Stomach (tissue), 8 donors: ENCODE measurements at regions not wholly inside any gene's neighbourhood (a gene's known extent, or its start where the extent isn't known, plus 50 kb on each side); places are given as distances from the start of the nearest gene placed in this dataset.

Source experiments
- DNase-seq, 2 donors: peaks; one replicate each; pipeline versions ENCODE4 v3.0.0 to v3.0.0-alpha.2; 2013 to 2019
- H3K27ac ChIP-seq, 5 donors: fragments of 200-600 bp in 4 of 5; sonication (generic) in 4 of 5; one replicate each; pipeline ENCODE4 v1.5.1; 2013 to 2019; ENCODE audit warnings: mild to moderate bottlenecking in 1 of 5, moderate library complexity in 1 of 5
- H3K27me3 ChIP-seq, 3 donors: fragments of 200-600 bp; sonication (generic); one replicate each; pipeline ENCODE4 v1.5.1; 2017 to 2019; ENCODE audit warnings: mixed run types in 1 of 3
- H3K36me3 ChIP-seq, 4 donors: fragments of 200-600 bp; sonication (generic); 1 replicate in 3 of 4; 2 replicates in 1 of 4; pipeline ENCODE4 v1.5.1; 2016 to 2019
- H3K4me1 ChIP-seq, 4 donors: fragments of 200-600 bp; sonication (generic); one replicate each; pipeline ENCODE4 v1.5.1; 2016 to 2019
- H3K4me3 ChIP-seq, 4 donors: fragments of 200-600 bp; sonication (generic) in 3 of 4; one replicate each; pipeline ENCODE4 v1.5.1; 2016 to 2019; ENCODE audit warnings: mild to moderate bottlenecking in 1 of 4
- H3K9me3 ChIP-seq, 4 donors: fragments of 200-600 bp; sonication (generic); one replicate each; pipeline ENCODE4 v1.5.1; 2016 to 2019
- EP300 ChIP-seq: sonication (generic); formaldehyde crosslinking; IDR thresholded peaks from one replicate; pipeline ENCODE4 v1.6.1; 2017; ENCODE audit warnings: antibody characterized with exemption
- POLR2A ChIP-seq, 4 donors: fragments of 450-650 bp; IDR thresholded peaks; one replicate each; pipeline ENCODE4 v1.6.1; 2016; ENCODE audit warnings: antibody characterized with exemption in 4 of 4, control low read depth in 2 of 4, mild to moderate bottlenecking in 1 of 4, moderate library complexity in 1 of 4
- POLR2AphosphoS5 ChIP-seq, 3 donors: sonication (generic); formaldehyde crosslinking; IDR thresholded peaks; one replicate each; pipeline ENCODE4 v1.6.1; 2016; ENCODE audit warnings: antibody characterized with exemption in 3 of 3
- whole genome bisulfite sequencing, 5 donors: extraction: QIAGEN DNeasy Blood & Tissue Kit in 3 of 5; methylation state at CpG; one replicate each; pipeline versions ENCODE4 v1.1.5 to v1.1.7; 2013 to 2018; 5-methylcytosine and 5-hydroxymethylcytosine counted together
- intact Hi-C: fragments of 100-400 bp; cut with DNase I; formaldehyde crosslinking; loops from one replicate; pipeline ENCODE4 v1.15.1; 2023; ENCODE audit warnings: low total_unique reads
- TF ChIP-seq, protein P1 (sequence below), 7 experiments: fragments of 450-650 bp in 4 of 7; fragments of 200-600 bp in 3 of 7; sonication (generic) in 3 of 7; IDR thresholded peaks; one replicate each; pipeline ENCODE4 v1.5.1; 2016 to 2019; ENCODE audit warnings: antibody characterized with exemption in 7 of 7, control low read depth in 2 of 7, mild to moderate bottlenecking in 1 of 7
- donor health status: healthy with polysubstance abuse.
- donor health status: Bipolar disorder and iron deficiency.
- donor health status: healthy.

DNA sequence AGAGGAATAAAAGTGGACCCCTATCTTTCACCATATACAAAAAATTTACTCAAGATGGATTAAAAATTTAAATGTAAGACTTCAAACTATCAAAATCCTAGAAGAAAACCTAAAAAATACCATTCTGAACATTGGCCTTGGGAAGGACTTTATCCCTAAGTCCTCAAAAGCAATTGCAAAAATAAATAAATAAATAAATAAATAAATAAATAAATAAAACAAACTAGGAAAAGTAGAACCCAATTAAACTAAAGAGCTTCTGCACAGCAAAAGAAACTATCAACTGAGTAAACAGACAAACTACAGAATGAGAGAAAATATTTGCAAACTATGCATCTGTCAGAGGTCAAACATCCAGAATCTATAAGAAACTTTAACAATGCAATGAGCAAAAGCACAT lies 874.9 kb upstream of the PCDH20 start:
- no peaks in the 10 kb centered on the region for H3K27me3 ChIP-seq
- H3K4me3 ChIP-seq = no peak overlapping the region
- intact Hi-C loops = no loop called here
- no peak overlapping the region for H3K27ac ChIP-seq
- no peak for DNase-seq
- TF ChIP-seq POLR2AphosphoS5 (IDR thresholded peaks at IDR 0.05) (no peak), POLR2A (IDR thresholded peaks at IDR 0.05) (no peak), EP300 (no peak)
- TF ChIP-seq, protein P1, sequence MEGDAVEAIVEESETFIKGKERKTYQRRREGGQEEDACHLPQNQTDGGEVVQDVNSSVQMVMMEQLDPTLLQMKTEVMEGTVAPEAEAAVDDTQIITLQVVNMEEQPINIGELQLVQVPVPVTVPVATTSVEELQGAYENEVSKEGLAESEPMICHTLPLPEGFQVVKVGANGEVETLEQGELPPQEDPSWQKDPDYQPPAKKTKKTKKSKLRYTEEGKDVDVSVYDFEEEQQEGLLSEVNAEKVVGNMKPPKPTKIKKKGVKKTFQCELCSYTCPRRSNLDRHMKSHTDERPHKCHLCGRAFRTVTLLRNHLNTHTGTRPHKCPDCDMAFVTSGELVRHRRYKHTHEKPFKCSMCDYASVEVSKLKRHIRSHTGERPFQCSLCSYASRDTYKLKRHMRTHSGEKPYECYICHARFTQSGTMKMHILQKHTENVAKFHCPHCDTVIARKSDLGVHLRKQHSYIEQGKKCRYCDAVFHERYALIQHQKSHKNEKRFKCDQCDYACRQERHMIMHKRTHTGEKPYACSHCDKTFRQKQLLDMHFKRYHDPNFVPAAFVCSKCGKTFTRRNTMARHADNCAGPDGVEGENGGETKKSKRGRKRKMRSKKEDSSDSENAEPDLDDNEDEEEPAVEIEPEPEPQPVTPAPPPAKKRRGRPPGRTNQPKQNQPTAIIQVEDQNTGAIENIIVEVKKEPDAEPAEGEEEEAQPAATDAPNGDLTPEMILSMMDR (IDR thresholded peaks at IDR 0.05) = no peak
- H3K36me3 ChIP-seq = no peaks in the 10 kb centered on the region
- no peaks in the 10 kb centered on the region for H3K9me3 ChIP-seq
- H3K4me1 ChIP-seq = no peaks in the 10 kb centered on the region

DNA sequence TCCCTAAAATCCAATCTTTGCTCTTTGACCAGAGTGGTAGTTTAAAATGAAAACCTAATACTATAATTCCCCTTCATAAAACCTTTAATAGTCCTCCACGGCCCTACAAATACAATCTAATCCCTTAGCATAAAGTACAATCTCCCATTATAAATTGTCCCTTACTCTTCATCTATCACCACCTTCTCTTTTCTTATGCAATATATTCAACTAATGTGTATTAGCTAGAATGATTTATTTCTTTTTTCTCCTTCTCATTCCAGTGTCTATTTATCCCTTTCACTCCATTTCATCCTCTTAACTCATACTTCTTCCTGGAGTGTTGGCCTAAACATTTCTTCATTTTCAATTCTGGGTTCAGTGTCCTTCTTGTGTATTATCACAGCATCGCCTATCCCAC lies 872.1 kb upstream of the PCDH20 start:
- Histone ChIP-seq H3K27me3 (no peaks in the 10 kb centered on the region), H3K4me1 (no peaks in the 10 kb centered on the region), H3K36me3 (no peaks in the 10 kb centered on the region), H3K27ac (no peak overlapping the region), H3K9me3 (no peaks in the 10 kb centered on the region), H3K4me3 (no peak overlapping the region)
- WGBS, 5 donors = 66 to 80% (median 73%) methylated on average over 2 of the region's 2 CpGs
- intact Hi-C loops = no loop called here
- no peak for DNase-seq
- TF ChIP-seq POLR2A (IDR thresholded peaks at IDR 0.05) = no peak
- TF ChIP-seq POLR2AphosphoS5 (IDR thresholded peaks at IDR 0.05) = no peak
- TF ChIP-seq, protein P1 (IDR thresholded peaks at IDR 0.05) = no peak
- TF ChIP-seq EP300 = no peak

DNA sequence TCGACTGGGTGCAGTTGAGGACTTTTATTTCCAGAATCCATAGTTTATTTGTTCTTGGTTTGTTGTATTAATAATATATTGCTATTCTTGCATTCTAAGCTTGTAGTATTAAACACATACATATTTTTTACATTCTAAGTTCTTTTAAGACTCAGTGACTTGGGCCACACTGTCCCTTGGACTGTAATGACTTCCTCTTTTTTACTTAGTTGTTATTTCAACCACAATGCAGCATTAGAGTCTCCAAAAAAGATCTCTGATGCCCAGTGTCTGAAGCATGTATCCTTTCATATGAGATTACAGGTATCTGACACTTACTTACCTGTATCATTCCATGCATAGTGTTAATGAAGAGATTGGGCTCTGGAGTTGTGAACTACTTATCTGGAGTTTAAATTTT lies 864.9 kb upstream of the PCDH20 start:
- no peaks in the 10 kb centered on the region for H3K36me3 ChIP-seq

DNA sequence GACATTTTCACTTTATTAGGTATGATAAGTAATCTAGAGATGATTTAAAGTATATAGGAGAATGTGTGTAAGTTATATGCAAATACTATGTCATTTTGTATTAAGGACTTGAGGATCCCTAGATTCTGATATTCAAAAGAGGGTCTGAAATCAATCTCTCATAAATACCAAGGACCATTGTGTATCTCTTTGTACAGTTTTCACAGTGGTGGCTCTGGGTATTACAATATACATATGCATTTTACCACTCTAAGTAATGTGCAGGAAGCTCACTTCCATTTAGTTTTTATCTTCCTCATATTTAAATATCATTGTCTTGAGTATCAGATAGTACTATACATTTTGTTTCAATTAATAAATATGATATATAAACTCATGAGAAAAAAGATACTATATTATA lies 862.6 kb upstream of the PCDH20 start:
- intact Hi-C loops = no loop called here
- Histone ChIP-seq H3K27ac (no peak overlapping the region), H3K9me3 (no peaks in the 10 kb centered on the region), H3K36me3 (no peaks in the 10 kb centered on the region), H3K4me1 (no peaks in the 10 kb centered on the region), H3K4me3 (no peak overlapping the region), H3K27me3 (no peaks in the 10 kb centered on the region)
- TF ChIP-seq, protein P1 (IDR thresholded peaks at IDR 0.05) = no peak
- TF ChIP-seq EP300 = no peak
- no peak for TF ChIP-seq POLR2AphosphoS5 (IDR thresholded peaks at IDR 0.05)
- no peak for TF ChIP-seq POLR2A (IDR thresholded peaks at IDR 0.05)
- no peak for DNase-seq

More for the DNA sequence above, 864.9 kb upstream of the PCDH20 start:
- DNase-seq = no peak
- WGBS, 5 donors = 79 to 82% (median 81%) methylated on average over 1 of the region's 1 CpG
- intact Hi-C loops = no loop called here
- H3K4me3 ChIP-seq = no peak overlapping the region
- H3K27ac ChIP-seq = no peak overlapping the region
- TF ChIP-seq POLR2A (IDR thresholded peaks at IDR 0.05) (no peak), POLR2AphosphoS5 (IDR thresholded peaks at IDR 0.05) (no peak), EP300 (no peak)
- TF ChIP-seq, protein P1 (IDR thresholded peaks at IDR 0.05) = no peak
- no peaks in the 10 kb centered on the region for H3K4me1 ChIP-seq
- H3K9me3 ChIP-seq = no peaks in the 10 kb centered on the region
- H3K27me3 ChIP-seq = no peaks in the 10 kb centered on the region
